Uterus (tissue), 3 donors: ENCODE measurements at regions not wholly inside any gene's neighbourhood (a gene's known extent, or its start where the extent isn't known, plus 50 kb on each side); places are given as distances from the start of the nearest gene placed in this dataset.

ENCODE experiments used
- DNase-seq, 2 donors: peaks; one replicate each; pipeline ENCODE4 v3.0.0-alpha.2; 2019 to 2020
- H3K27ac ChIP-seq, 2 donors: fragments of 200-600 bp; sonication (generic); 1 replicate in 1 of 2; 2 replicates in 1 of 2; pipeline ENCODE4 v1.5.1; 2016 to 2018
- H3K27me3 ChIP-seq, 2 donors: fragments of 200-600 bp; sonication (generic); one replicate each; pipeline ENCODE4 v1.5.1; 2018 to 2019; ENCODE audit warnings: control low read depth in 1 of 2
- H3K36me3 ChIP-seq, 2 donors: fragments of 200-600 bp; sonication (generic); one replicate each; pipeline ENCODE4 v1.5.1; 2019; ENCODE audit warnings: control low read depth in 1 of 2
- H3K4me1 ChIP-seq, 2 donors: fragments of 200-600 bp; sonication (generic); one replicate each; pipeline ENCODE4 v1.5.1; 2018 to 2019; ENCODE audit warnings: control low read depth in 1 of 2
- H3K4me3 ChIP-seq, 2 donors: fragments of 200-600 bp; sonication (generic); 1 replicate in 1 of 2; 2 replicates in 1 of 2; pipeline ENCODE4 v1.5.1; 2018 to 2019; ENCODE audit warnings: mild to moderate bottlenecking in 1 of 2
- H3K9me3 ChIP-seq, 2 donors: fragments of 200-600 bp; sonication (generic); one replicate each; pipeline ENCODE4 v1.5.1; 2019; ENCODE audit warnings: control low read depth in 1 of 2
- CTCF ChIP-seq, 4 experiments: fragments of 200-600 bp in 2 of 4; fragments of 450-650 bp in 2 of 4; sonication (generic) in 2 of 4; IDR thresholded peaks; one replicate each; pipeline ENCODE4 v1.5.1; 2016 to 2019; ENCODE audit warnings: antibody characterized with exemption in 4 of 4, mild to moderate bottlenecking in 2 of 4, moderate library complexity in 1 of 4
- POLR2A ChIP-seq, 2 donors: fragments of 450-650 bp; IDR thresholded peaks; one replicate each; pipeline ENCODE4 v1.6.1; 2016; ENCODE audit warnings: antibody characterized with exemption in 2 of 2, mild to moderate bottlenecking in 1 of 2, moderate library complexity in 1 of 2
- intact Hi-C: fragments of 100-400 bp; cut with DNase I; formaldehyde crosslinking; loops from one replicate; pipeline ENCODE4 v1.15.1; 2023; ENCODE audit warnings: low total_unique reads
- donor health status: DM: yes; HTN: yes; CAD: no.

GRCh38 chr12:58368001-58368400, 426.6 kb downstream of the ATP23 start:
- TF ChIP-seq POLR2A (IDR thresholded peaks at IDR 0.05) = no peak
- TF ChIP-seq CTCF (IDR thresholded peaks at IDR 0.05) = no peak
- intact Hi-C loops = no loop called here
- H3K27me3 ChIP-seq = no peaks in the 10 kb centered on the region
- no peaks in the 10 kb centered on the region for H3K9me3 ChIP-seq
- no peak for DNase-seq
- no peak overlapping the region for H3K4me3 ChIP-seq
- H3K4me1 ChIP-seq = no peaks in the 10 kb centered on the region
- H3K27ac ChIP-seq = no peak overlapping the region
- no peaks in the 10 kb centered on the region for H3K36me3 ChIP-seq

- no peak for TF ChIP-seq CTCF (IDR thresholded peaks at IDR 0.05)
- TF ChIP-seq POLR2A (IDR thresholded peaks at IDR 0.05) = no peak
- H3K9me3 ChIP-seq = no peaks in the 10 kb centered on the region
- no peaks in the 10 kb centered on the region for H3K36me3 ChIP-seq
- no peak overlapping the region for H3K27ac ChIP-seq
- intact Hi-C loops = no loop called here
- no peak for DNase-seq
- H3K4me1 ChIP-seq = no peaks in the 10 kb centered on the region
- H3K27me3 ChIP-seq = no peaks in the 10 kb centered on the region
- H3K4me3 ChIP-seq = no peak overlapping the region
Measured at GRCh38 chr12:58369576-58369975, 428.2 kb downstream of the ATP23 start.

- no peaks in the 10 kb centered on the region for H3K4me1 ChIP-seq
- no peaks in the 10 kb centered on the region for H3K36me3 ChIP-seq
- H3K27me3 ChIP-seq = no peaks in the 10 kb centered on the region
- no peak for DNase-seq
- no peak overlapping the region for H3K4me3 ChIP-seq
- H3K9me3 ChIP-seq = no peaks in the 10 kb centered on the region
- TF ChIP-seq POLR2A (IDR thresholded peaks at IDR 0.05) (no peak), CTCF (IDR thresholded peaks at IDR 0.05) (no peak)
- intact Hi-C loops = no loop called here
- no peak overlapping the region for H3K27ac ChIP-seq
Measured at GRCh38 chr12:58372298-58372697, 430.9 kb downstream of the ATP23 start.

GRCh38 chr12:58378028-58378427, 436.7 kb downstream of the ATP23 start:
- no peak overlapping the region for H3K4me3 ChIP-seq
- no peak for DNase-seq
- no peaks in the 10 kb centered on the region for H3K4me1 ChIP-seq
- TF ChIP-seq CTCF (IDR thresholded peaks at IDR 0.05) (no peak), POLR2A (IDR thresholded peaks at IDR 0.05) (no peak)
- no peak overlapping the region for H3K27ac ChIP-seq
- no peaks in the 10 kb centered on the region for H3K36me3 ChIP-seq
- H3K27me3 ChIP-seq = no peaks in the 10 kb centered on the region
- no peaks in the 10 kb centered on the region for H3K9me3 ChIP-seq
- intact Hi-C loops = no loop called here

GRCh38 chr12:58381546-58381945, 440.2 kb downstream of the ATP23 start:
- Histone ChIP-seq H3K4me3 (no peak overlapping the region), H3K36me3 (no peaks in the 10 kb centered on the region), H3K9me3 (no peaks in the 10 kb centered on the region), H3K27me3 (no peaks in the 10 kb centered on the region), H3K27ac (no peak overlapping the region), H3K4me1 (no peaks in the 10 kb centered on the region)
- DNase-seq = no peak
- no peak for TF ChIP-seq CTCF (IDR thresholded peaks at IDR 0.05)
- no peak for TF ChIP-seq POLR2A (IDR thresholded peaks at IDR 0.05)
- intact Hi-C loops = no loop called here
